Spleen (tissue), 7 donors: ENCODE measurements at regions not wholly inside any gene's neighbourhood (a gene's known extent, or its start where the extent isn't known, plus 50 kb on each side); places are given as distances from the start of the nearest gene placed in this dataset.

Experiments used
- POLR2A ChIP-seq, 3 donors: fragments of 450-650 bp; IDR thresholded peaks; one replicate each; pipeline ENCODE4 v1.5.1; 2017; ENCODE audit warnings: antibody characterized with exemption in 3 of 3, mild to moderate bottlenecking in 1 of 3
- POLR2AphosphoS5 ChIP-seq, 3 donors: sonication (generic); formaldehyde crosslinking; IDR thresholded peaks; one replicate each; pipeline ENCODE4 v1.5.1; 2017; ENCODE audit warnings: antibody characterized with exemption in 3 of 3
- TF ChIP-seq, protein P1 (sequence below), 11 experiments: fragments of 200-600 bp in 7 of 11; fragments of 450-650 bp in 4 of 11; sonication (generic) in 4 of 11; IDR thresholded peaks in 8 of 11; conservative IDR thresholded peaks in 3 of 11; 1 replicate in 7 of 11; 2 replicates in 4 of 11; pipeline versions ENCODE4 v1.4.0 to v1.8.0; 2016 to 2021; ENCODE audit warnings: antibody characterized with exemption in 11 of 11, inconsistent platforms in 4 of 11, mild to moderate bottlenecking in 1 of 11
- donor health status: DM: no; HTN: no; CAD: no; lungs with moderate emphysema.
- donor health status: DM: no; HTN: no; CAD: no.
- donor health status: DM: no; HTN: no; CAD: no.

DNA sequence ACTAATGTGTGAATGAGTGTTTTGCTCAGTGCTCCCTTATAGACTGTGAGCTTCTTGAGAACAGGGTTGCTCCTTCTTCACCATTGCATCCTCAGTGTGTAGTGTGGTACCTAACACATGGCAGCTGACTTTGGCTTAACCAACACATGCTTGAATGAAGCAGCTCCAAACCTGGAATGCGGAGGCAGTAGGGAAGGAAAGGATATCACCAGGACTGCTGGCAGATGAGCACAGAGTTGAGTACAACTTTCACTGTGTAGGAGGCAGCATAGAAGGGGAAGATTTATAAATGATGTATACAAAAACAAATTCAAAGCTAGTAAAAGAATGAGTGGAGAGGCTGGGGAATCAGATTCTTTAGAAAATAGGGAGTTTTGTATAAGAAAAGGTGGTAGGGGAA, 174.3 kb downstream of the SLIT2 start:
- TF ChIP-seq, protein P1, sequence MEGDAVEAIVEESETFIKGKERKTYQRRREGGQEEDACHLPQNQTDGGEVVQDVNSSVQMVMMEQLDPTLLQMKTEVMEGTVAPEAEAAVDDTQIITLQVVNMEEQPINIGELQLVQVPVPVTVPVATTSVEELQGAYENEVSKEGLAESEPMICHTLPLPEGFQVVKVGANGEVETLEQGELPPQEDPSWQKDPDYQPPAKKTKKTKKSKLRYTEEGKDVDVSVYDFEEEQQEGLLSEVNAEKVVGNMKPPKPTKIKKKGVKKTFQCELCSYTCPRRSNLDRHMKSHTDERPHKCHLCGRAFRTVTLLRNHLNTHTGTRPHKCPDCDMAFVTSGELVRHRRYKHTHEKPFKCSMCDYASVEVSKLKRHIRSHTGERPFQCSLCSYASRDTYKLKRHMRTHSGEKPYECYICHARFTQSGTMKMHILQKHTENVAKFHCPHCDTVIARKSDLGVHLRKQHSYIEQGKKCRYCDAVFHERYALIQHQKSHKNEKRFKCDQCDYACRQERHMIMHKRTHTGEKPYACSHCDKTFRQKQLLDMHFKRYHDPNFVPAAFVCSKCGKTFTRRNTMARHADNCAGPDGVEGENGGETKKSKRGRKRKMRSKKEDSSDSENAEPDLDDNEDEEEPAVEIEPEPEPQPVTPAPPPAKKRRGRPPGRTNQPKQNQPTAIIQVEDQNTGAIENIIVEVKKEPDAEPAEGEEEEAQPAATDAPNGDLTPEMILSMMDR (IDR thresholded peaks at IDR 0.05 in 8 of 11, conservative IDR thresholded peaks at IDR 0.05 in 3 of 11): no peak
- TF ChIP-seq POLR2AphosphoS5 (IDR thresholded peaks at IDR 0.05): no peak
- TF ChIP-seq POLR2A (IDR thresholded peaks at IDR 0.05): no peak
